HEK293 (cell line): ENCODE measurements at regions not wholly inside any gene's neighbourhood (a gene's known extent, or its start where the extent isn't known, plus 50 kb on each side); places are given as distances from the start of the nearest gene placed in this dataset.

Experiments used
- CTCF ChIA-PET: fragments of 350-600 bp; formaldehyde crosslinking; extraction: SDS; loops from one replicate; lab custom pipeline; 2021; ENCODE audit warnings: antibody characterized with exemption; lab: Yijun Ruan, JAX
- POLR2A ChIA-PET: fragments of 300-600 bp; formaldehyde crosslinking; extraction: SDS; loops from one replicate; lab custom pipeline; 2020; ENCODE audit warnings: antibody characterized with exemption, inconsistent platforms; lab: Yijun Ruan, JAX
- H3K27ac ChIP-seq: fragments of 200-500 bp; sonication (Bioruptor generic); 2 replicates; pipeline ENCODE4 v1.5.1; 2014; ENCODE audit warnings: low read depth, low read length, control low read depth, inconsistent platforms; ENCODE audit errors: extremely low read depth
- H3K36me3 ChIP-seq, 2 experiments: fragments of 200-500 bp in 1 of 2; sonication (Bioruptor generic) in 1 of 2; 1 replicate in 1 of 2; 2 replicates in 1 of 2; pipeline ENCODE4 v1.5.1; 2014 to 2017; ENCODE audit warnings: inconsistent platforms in 2 of 2, low read length in 2 of 2; ENCODE audit not compliant: control insufficient read depth in 2 of 2, insufficient read depth in 1 of 2
- H3K4me1 ChIP-seq: fragments of 200-500 bp; sonication (Bioruptor generic); 2 replicates; pipeline ENCODE4 v1.5.1; 2014; ENCODE audit warnings: mild to moderate bottlenecking, low read length, inconsistent platforms; ENCODE audit not compliant: control insufficient read depth, insufficient read depth
- H3K4me3 ChIP-seq: 2 replicates; pipeline ENCODE4 v1.5.1; 2011; ENCODE audit warnings: low read depth, mild to moderate bottlenecking, control low read depth, low read length, moderate library complexity
- H3K9me3 ChIP-seq: fragments of 200-500 bp; sonication (Bioruptor generic); 2 replicates; pipeline ENCODE4 v1.5.1; 2014; ENCODE audit warnings: low read depth, low read length, inconsistent platforms; ENCODE audit not compliant: control insufficient read depth, insufficient read depth
- AEBP2 ChIP-seq: fragments of 450-650 bp; formaldehyde crosslinking; IDR thresholded peaks from 2 replicates; pipeline ENCODE4 v1.5.1; 2016; ENCODE audit warnings: missing biosample characterization, missing genetic modification characterization, borderline replicate concordance
- HIC1 ChIP-seq: fragments of 450-650 bp; formaldehyde crosslinking; IDR thresholded peaks from 2 replicates; pipeline ENCODE4 v1.5.1; 2016; ENCODE audit warnings: missing biosample characterization, missing genetic modification characterization
- HOXA7 ChIP-seq: sonication (generic); formaldehyde crosslinking; IDR thresholded peaks from 2 replicates; pipeline ENCODE4 v1.8.1; 2022; ENCODE audit warnings: missing genetic modification reagents, borderline replicate concordance
- PRDM10 ChIP-seq: fragments of 450-650 bp; formaldehyde crosslinking; IDR thresholded peaks from 2 replicates; pipeline ENCODE4 v1.5.1; 2016; ENCODE audit warnings: missing biosample characterization, missing genetic modification characterization
- RBAK ChIP-seq: fragments of 450-650 bp; formaldehyde crosslinking; IDR thresholded peaks from 2 replicates; pipeline ENCODE4 v1.5.1; 2016; ENCODE audit warnings: missing biosample characterization, missing genetic modification characterization
- SCRT2 ChIP-seq: fragments of 450-650 bp; formaldehyde crosslinking; IDR thresholded peaks from 2 replicates; pipeline ENCODE4 v1.5.1; 2016; ENCODE audit warnings: missing biosample characterization, missing genetic modification characterization
- ZBTB44 ChIP-seq: fragments of 450-650 bp; IDR thresholded peaks from 2 replicates; pipeline ENCODE4 v1.5.1; 2018; ENCODE audit warnings: missing biosample characterization, mild to moderate bottlenecking, missing genetic modification characterization
- ZBTB6 ChIP-seq: fragments of 450-650 bp; formaldehyde crosslinking; IDR thresholded peaks from 2 replicates; pipeline ENCODE4 v1.5.1; 2017; ENCODE audit warnings: missing biosample characterization, missing genetic modification characterization
- ZBTB7A ChIP-seq: fragments of 450-650 bp; formaldehyde crosslinking; IDR thresholded peaks from 2 replicates; pipeline ENCODE4 v1.5.1; 2016; ENCODE audit warnings: low read depth, missing biosample characterization, missing genetic modification characterization
- ZNF146 ChIP-seq: fragments of 450-650 bp; formaldehyde crosslinking; IDR thresholded peaks from 2 replicates; pipeline ENCODE4 v1.5.1; 2016; ENCODE audit warnings: missing biosample characterization, missing genetic modification characterization
- ZNF184 ChIP-seq: fragments of 450-650 bp; IDR thresholded peaks from 2 replicates; pipeline ENCODE4 v1.5.1; 2018; ENCODE audit warnings: missing biosample characterization, mild to moderate bottlenecking, missing genetic modification characterization
- ZNF2 ChIP-seq: fragments of 450-650 bp; formaldehyde crosslinking; IDR thresholded peaks from 2 replicates; pipeline ENCODE4 v1.5.1; 2016; ENCODE audit warnings: missing biosample characterization, missing genetic modification characterization
- ZNF280C ChIP-seq: fragments of 450-650 bp; formaldehyde crosslinking; IDR thresholded peaks from 2 replicates; pipeline ENCODE4 v1.5.1; 2016; ENCODE audit warnings: missing biosample characterization, missing genetic modification characterization
- ZNF37A ChIP-seq: fragments of 450-650 bp; IDR thresholded peaks from 2 replicates; pipeline ENCODE4 v1.5.1; 2018; ENCODE audit warnings: missing biosample characterization, missing genetic modification characterization
- ZNF558 ChIP-seq: fragments of 450-650 bp; formaldehyde crosslinking; IDR thresholded peaks from 2 replicates; pipeline ENCODE4 v1.5.1; 2016; ENCODE audit warnings: missing biosample characterization, missing genetic modification characterization
- ZNF571 ChIP-seq: fragments of 450-650 bp; formaldehyde crosslinking; IDR thresholded peaks from 2 replicates; pipeline ENCODE4 v1.5.0; 2017; ENCODE audit warnings: missing biosample characterization, missing genetic modification characterization
- ZNF623 ChIP-seq: fragments of 450-650 bp; formaldehyde crosslinking; IDR thresholded peaks from 2 replicates; pipeline ENCODE4 v1.5.1; 2016; ENCODE audit warnings: missing biosample characterization, missing genetic modification characterization
- ZNF624 ChIP-seq: fragments of 450-650 bp; formaldehyde crosslinking; IDR thresholded peaks from 2 replicates; pipeline ENCODE4 v1.5.1; 2017; ENCODE audit warnings: missing biosample characterization, missing genetic modification characterization
- ZNF639 ChIP-seq: fragments of 450-650 bp; formaldehyde crosslinking; IDR thresholded peaks from 2 replicates; pipeline ENCODE4 v1.5.1; 2016; ENCODE audit warnings: missing biosample characterization, missing genetic modification characterization
- ZNF660 ChIP-seq: fragments of 450-650 bp; IDR thresholded peaks from 2 replicates; pipeline ENCODE4 v1.5.1; 2018; ENCODE audit warnings: missing biosample characterization, mild to moderate bottlenecking, missing genetic modification characterization
- ZNF776 ChIP-seq: fragments of 450-650 bp; formaldehyde crosslinking; IDR thresholded peaks from 2 replicates; pipeline ENCODE4 v1.5.0; 2017; ENCODE audit warnings: missing biosample characterization, missing genetic modification characterization, borderline replicate concordance
- ZNF843 ChIP-seq: fragments of 450-650 bp; formaldehyde crosslinking; IDR thresholded peaks from 2 replicates; pipeline ENCODE4 v1.5.1; 2016; ENCODE audit warnings: missing biosample characterization, missing genetic modification characterization

- Histone ChIP-seq H3K4me3 (no peak overlapping the region), H3K4me1 (no peaks in the 10 kb centered on the region), H3K9me3 (no peaks in the 10 kb centered on the region), H3K27ac (no peak overlapping the region), H3K36me3 (no peaks in the 10 kb centered on the region)
- CTCF ChIA-PET, result no interaction called here
- POLR2A ChIA-PET, result no interaction called here
- TF ChIP-seq SCRT2 (tag by site-specific recombination), result no peak
- TF ChIP-seq ZNF776, result no peak
- no peak for TF ChIP-seq ZNF280C
- no peak for TF ChIP-seq ZNF843
- TF ChIP-seq ZNF624, result no peak
- TF ChIP-seq HOXA7, result no peak
- no peak for TF ChIP-seq ZBTB7A (tag by site-specific recombination)
- no peak for TF ChIP-seq ZNF37A
- TF ChIP-seq HIC1 (tag by site-specific recombination), result no peak
- no peak for TF ChIP-seq ZNF623
- no peak for TF ChIP-seq ZNF639 (tag by site-specific recombination)
- no peak for TF ChIP-seq AEBP2
- TF ChIP-seq ZNF184, result no peak
- no peak for TF ChIP-seq PRDM10 (tag by site-specific recombination)
- TF ChIP-seq ZNF2 (tag by site-specific recombination), result no peak
Measured at GRCh38 chr1:193939585-193939984, 753.2 kb upstream of the B3GALT2 start.

GRCh38 chr1:193937308-193937707 is 750.9 kb upstream of the B3GALT2 start:
- Histone ChIP-seq H3K27ac (no peak overlapping the region), H3K9me3 (no peaks in the 10 kb centered on the region), H3K36me3 (no peaks in the 10 kb centered on the region), H3K4me3 (no peak overlapping the region), H3K4me1 (no peaks in the 10 kb centered on the region)
- POLR2A ChIA-PET, result no interaction called here
- CTCF ChIA-PET, result no interaction called here
- TF ChIP-seq ZNF571 (tag by site-specific recombination) (no peak), ZNF558 (tag by site-specific recombination) (no peak), ZNF660 (tag by site-specific recombination) (no peak), RBAK (no peak), ZBTB6 (tag by site-specific recombination) (no peak), ZBTB44 (no peak), ZNF146 (tag by site-specific recombination) (no peak)
